Body of pancreas (tissue), 4 donors: ENCODE measurements at regions not wholly inside any gene's neighbourhood (a gene's known extent, or its start where the extent isn't known, plus 50 kb on each side); places are given as distances from the start of the nearest gene placed in this dataset.

Source experiments
- ATAC-seq: fragments of 150-250 bp; one replicate; pipeline ENCODE4 v1.9.1; 2016
- DNase-seq, 4 donors: peaks; one replicate each; pipeline ENCODE4 v3.0.0-alpha.2; 2019
- H3K27ac ChIP-seq, 4 donors: fragments of 200-600 bp; sonication (generic); 1 replicate in 3 of 4; 2 replicates in 1 of 4; pipeline versions ENCODE4 v1.5.1 to v1.6.1; 2016 to 2019; ENCODE audit warnings: mild to moderate bottlenecking in 1 of 4, mixed read lengths in 1 of 4, moderate library complexity in 1 of 4
- H3K27me3 ChIP-seq, 2 donors: fragments of 200-600 bp; sonication (generic); one replicate each; pipeline ENCODE4 v1.6.0; 2016; ENCODE audit warnings: mild to moderate bottlenecking in 1 of 2
- H3K36me3 ChIP-seq, 2 donors: fragments of 200-600 bp; sonication (generic); replicated peaks in 1 of 2; 2 replicates each; pipeline ENCODE4 v1.5.1; 2016; ENCODE audit warnings: low read depth in 2 of 2; ENCODE audit not compliant: insufficient read depth in 1 of 2
- H3K4me1 ChIP-seq: fragments of 200-600 bp; sonication (generic); one replicate; pipeline ENCODE4 v1.6.0; 2016
- H3K4me3 ChIP-seq, 2 donors: fragments of 200-600 bp; sonication (generic); 1 replicate in 1 of 2; 2 replicates in 1 of 2; pipeline ENCODE4 v1.5.1; 2016 to 2019
- H3K9me3 ChIP-seq, 3 donors: fragments of 200-600 bp; sonication (generic); 1 replicate in 2 of 3; 2 replicates in 1 of 3; pipeline ENCODE4 v1.5.1; 2016
- CTCF ChIP-seq, 7 experiments: fragments of 450-650 bp in 4 of 7; fragments of 200-600 bp in 3 of 7; sonication (generic) in 3 of 7; IDR thresholded peaks; one replicate each; pipeline ENCODE4 v1.5.1; 2016 to 2019; ENCODE audit warnings: antibody characterized with exemption in 7 of 7
- POLR2A ChIP-seq, 3 donors: fragments of 450-650 bp; IDR thresholded peaks; one replicate each; pipeline ENCODE4 v1.6.1; 2016; ENCODE audit warnings: antibody characterized with exemption in 3 of 3, mild to moderate bottlenecking in 2 of 3
- WGBS, 2 donors: methylation state at CpG; one replicate each; pipeline ENCODE4 v1.1.5; 2017; 5-methylcytosine and 5-hydroxymethylcytosine counted together
- intact Hi-C: fragments of 100-400 bp; cut with DNase I; formaldehyde crosslinking; loops from one replicate; pipeline ENCODE4 v1.15.1; 2023

GRCh38 chr13:74465271-74465670 lies 331.1 kb upstream of the KLF12 start:
- no peak overlapping the region for H3K4me3 ChIP-seq
- DNase-seq (no peak), ATAC-seq (no peak)
- no peaks in the 10 kb centered on the region for H3K9me3 ChIP-seq
- intact Hi-C loops, result no loop called here
- no peaks in the 10 kb centered on the region for H3K27me3 ChIP-seq
- no peaks in the 10 kb centered on the region for H3K36me3 ChIP-seq
- 58 to 65% methylated on average over 2 of the region's 2 CpGs for WGBS, 2 donors
- TF ChIP-seq POLR2A (IDR thresholded peaks at IDR 0.05) (no peak), CTCF (IDR thresholded peaks at IDR 0.05) (no peak)
- H3K27ac ChIP-seq, result no peak overlapping the region
- no peaks in the 10 kb centered on the region for H3K4me1 ChIP-seq

DNA sequence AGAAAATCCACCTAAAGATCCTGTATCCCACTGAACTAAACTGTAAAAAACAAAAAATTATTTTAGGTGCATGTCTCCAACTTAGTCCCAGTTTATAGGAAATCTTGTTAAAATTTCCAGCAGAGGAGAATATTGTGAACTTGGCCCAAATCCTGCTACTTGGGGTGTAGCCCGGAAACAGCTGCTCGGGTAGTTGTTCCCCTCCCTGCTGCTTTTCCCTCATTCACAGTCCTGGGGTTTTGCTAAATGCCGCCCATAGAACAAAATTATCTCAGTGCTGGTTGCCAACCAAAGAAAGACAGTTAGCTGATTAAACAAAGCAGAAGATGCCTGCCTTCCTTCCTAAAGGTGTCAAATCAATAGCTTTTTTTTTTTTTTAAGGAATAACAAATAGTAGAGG lies 330.5 kb upstream of the KLF12 start:
- Histone ChIP-seq H3K27me3 (no peaks in the 10 kb centered on the region), H3K9me3 (no peaks in the 10 kb centered on the region), H3K27ac (no peak overlapping the region), H3K4me1 (no peaks in the 10 kb centered on the region), H3K36me3 (no peaks in the 10 kb centered on the region), H3K4me3 (no peak overlapping the region)
- no peak for ATAC-seq
- TF ChIP-seq POLR2A (IDR thresholded peaks at IDR 0.05) (no peak), CTCF (IDR thresholded peaks at IDR 0.05) (no peak)
- WGBS, 2 donors, result 67 to 77% methylated on average over 3 of the region's 3 CpGs
- no peak for DNase-seq
- intact Hi-C loops, result no loop called here

- H3K36me3 ChIP-seq, result no peaks in the 10 kb centered on the region
- no peak for TF ChIP-seq POLR2A (IDR thresholded peaks at IDR 0.05)
- no peak for TF ChIP-seq CTCF (IDR thresholded peaks at IDR 0.05)
- intact Hi-C loops, result no loop called here
- H3K4me3 ChIP-seq, result no peak overlapping the region
- H3K27ac ChIP-seq, result no peak overlapping the region
- DNase-seq, result no peak
- ATAC-seq, result no peak
- no peaks in the 10 kb centered on the region for H3K4me1 ChIP-seq
- H3K9me3 ChIP-seq, result no peaks in the 10 kb centered on the region
- no peaks in the 10 kb centered on the region for H3K27me3 ChIP-seq
- WGBS, 2 donors, result 39 to 50% methylated on average over 2 of the region's 2 CpGs
Measured at GRCh38 chr13:74461011-74461410, 326.8 kb upstream of the KLF12 start.

DNA sequence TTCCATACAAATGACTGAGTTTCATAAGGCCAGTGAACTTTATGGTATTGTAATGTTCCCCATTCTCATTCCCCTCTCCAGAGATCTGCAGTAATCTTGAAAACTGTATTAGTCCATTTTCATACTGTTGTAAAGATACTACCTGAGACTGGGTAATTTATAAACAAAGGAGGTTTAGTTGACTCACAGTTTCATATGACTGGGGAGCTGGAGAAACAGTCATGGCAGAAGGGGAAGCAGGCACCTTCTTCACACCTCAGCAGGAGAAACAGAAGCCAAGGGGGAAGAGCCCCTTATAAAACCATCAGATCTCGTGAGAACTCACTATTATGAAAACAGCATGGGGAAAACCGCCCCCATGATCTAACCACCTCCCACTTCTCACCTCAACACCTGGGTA lies 318.7 kb upstream of the KLF12 start:
- H3K4me1 ChIP-seq, result no peaks in the 10 kb centered on the region
- no peak for TF ChIP-seq POLR2A (IDR thresholded peaks at IDR 0.05)
- TF ChIP-seq CTCF (IDR thresholded peaks at IDR 0.05), result no peak
- no peaks in the 10 kb centered on the region for H3K27me3 ChIP-seq
- 32 to 47% methylated on average over 2 of the region's 2 CpGs for WGBS, 2 donors
- intact Hi-C loops, result no loop called here
- ATAC-seq (no peak), DNase-seq (no peak)
- H3K9me3 ChIP-seq, result no peaks in the 10 kb centered on the region
- H3K27ac ChIP-seq, result no peak overlapping the region
- no peaks in the 10 kb centered on the region for H3K36me3 ChIP-seq
- no peak overlapping the region for H3K4me3 ChIP-seq

- TF ChIP-seq POLR2A (IDR thresholded peaks at IDR 0.05) (no peak), CTCF (IDR thresholded peaks at IDR 0.05) (no peak)
Measured at GRCh38 chr13:74452176-74452575, 318.0 kb upstream of the KLF12 start.

More at GRCh38 chr13:74452176-74452575, 318.0 kb upstream of the KLF12 start:
- H3K27me3 ChIP-seq, result no peaks in the 10 kb centered on the region
- no peaks in the 10 kb centered on the region for H3K9me3 ChIP-seq
- DNase-seq (no peak), ATAC-seq (no peak)
- H3K4me1 ChIP-seq, result no peaks in the 10 kb centered on the region
- H3K4me3 ChIP-seq, result no peak overlapping the region
- no peaks in the 10 kb centered on the region for H3K36me3 ChIP-seq
- no peak overlapping the region for H3K27ac ChIP-seq
- intact Hi-C loops, result no loop called here
- 67 to 72% methylated on average over 2 of the region's 2 CpGs for WGBS, 2 donors
